Gastroesophageal sphincter (tissue), 4 donors: ENCODE measurements at regions not wholly inside any gene's neighbourhood (a gene's known extent, or its start where the extent isn't known, plus 50 kb on each side); places are given as distances from the start of the nearest gene placed in this dataset.

Experiments used
- ATAC-seq: fragments of 150-250 bp; one replicate; pipeline ENCODE4 v1.9.1; 2016; ENCODE audit warnings: mild to moderate bottlenecking, moderate library complexity
- H3K27ac ChIP-seq, 4 donors: fragments of 200-600 bp; sonication (generic) in 3 of 4; 1 replicate in 3 of 4; 2 replicates in 1 of 4; pipeline ENCODE4 v1.5.1; 2016 to 2019
- H3K27me3 ChIP-seq: fragments of 200-600 bp; sonication (generic); one replicate; pipeline ENCODE4 v1.5.1; 2019
- H3K36me3 ChIP-seq, 2 donors: fragments of 200-600 bp; sonication (generic); one replicate each; pipeline ENCODE4 v1.5.1; 2019; ENCODE audit warnings: control low read depth in 1 of 2
- H3K4me1 ChIP-seq, 3 donors: fragments of 200-600 bp; sonication (generic); 1 replicate in 2 of 3; 2 replicates in 1 of 3; pipeline ENCODE4 v1.5.1; 2016 to 2019; ENCODE audit warnings: control low read depth in 2 of 3
- H3K4me3 ChIP-seq, 2 donors: fragments of 200-600 bp; sonication (generic); one replicate each; pipeline ENCODE4 v1.5.1; 2019; ENCODE audit warnings: mild to moderate bottlenecking in 1 of 2, moderate library complexity in 1 of 2
- H3K9me3 ChIP-seq, 3 donors: fragments of 200-600 bp; sonication (generic); one replicate each; pipeline ENCODE4 v1.5.1; 2017 to 2019; ENCODE audit warnings: control low read depth in 2 of 3
- EP300 ChIP-seq: sonication (generic); formaldehyde crosslinking; IDR thresholded peaks from one replicate; pipeline ENCODE4 v1.6.1; 2017; ENCODE audit warnings: antibody characterized with exemption, mild to moderate bottlenecking
- POLR2A ChIP-seq, 2 donors: fragments of 450-650 bp; IDR thresholded peaks; one replicate each; pipeline ENCODE4 v1.6.1; 2017; ENCODE audit warnings: antibody characterized with exemption in 2 of 2, mild to moderate bottlenecking in 2 of 2, moderate library complexity in 1 of 2
- POLR2AphosphoS5 ChIP-seq: sonication (generic); formaldehyde crosslinking; IDR thresholded peaks from one replicate; pipeline ENCODE4 v1.6.1; 2017; ENCODE audit warnings: antibody characterized with exemption
- WGBS, 2 donors: methylation state at CpG; one replicate each; pipeline ENCODE4 v1.1.5; 2018; ENCODE audit warnings: low coverage in 1 of 2; 5-methylcytosine and 5-hydroxymethylcytosine counted together
- TF ChIP-seq, protein P1 (sequence below), 4 experiments: fragments of 200-600 bp in 2 of 4; fragments of 450-650 bp in 2 of 4; sonication (generic) in 1 of 4; IDR thresholded peaks; one replicate each; pipeline ENCODE4 v1.5.1; 2017 to 2019; ENCODE audit warnings: antibody characterized with exemption in 4 of 4, mild to moderate bottlenecking in 2 of 4, moderate library complexity in 2 of 4

DNA sequence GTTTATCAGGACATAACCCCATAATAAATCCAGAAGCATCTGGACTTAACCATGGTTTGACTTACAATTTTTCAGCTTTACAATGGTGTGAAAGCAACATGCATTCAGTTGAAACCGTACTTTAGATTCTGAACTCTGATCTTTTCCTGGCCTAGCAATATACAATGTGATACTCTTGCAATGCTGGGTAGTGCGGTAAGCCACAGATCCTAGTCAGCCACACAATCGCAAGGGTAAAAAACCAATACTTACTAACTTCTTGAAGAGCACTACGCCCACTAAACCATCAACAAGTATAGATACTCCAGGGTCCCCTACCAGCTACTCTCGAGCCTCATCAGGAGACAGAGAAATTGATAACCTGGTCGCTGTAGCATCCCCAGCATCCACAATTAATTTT lies 71.0 kb upstream of the CCDC150 start:
- Histone ChIP-seq H3K36me3 (no peaks in the 10 kb centered on the region), H3K27me3 (no peaks in the 10 kb centered on the region), H3K4me3 (no peak overlapping the region), H3K4me1 (no peaks in the 10 kb centered on the region), H3K27ac (no peak overlapping the region), H3K9me3 (no peaks in the 10 kb centered on the region)
- no peak for ATAC-seq
- 91 to 100% methylated on average over 3 to 5 of the region's 6 CpGs for WGBS, 2 donors
- TF ChIP-seq POLR2A (IDR thresholded peaks at IDR 0.05), result no peak
- TF ChIP-seq EP300, result no peak
- TF ChIP-seq POLR2AphosphoS5, result no peak

DNA sequence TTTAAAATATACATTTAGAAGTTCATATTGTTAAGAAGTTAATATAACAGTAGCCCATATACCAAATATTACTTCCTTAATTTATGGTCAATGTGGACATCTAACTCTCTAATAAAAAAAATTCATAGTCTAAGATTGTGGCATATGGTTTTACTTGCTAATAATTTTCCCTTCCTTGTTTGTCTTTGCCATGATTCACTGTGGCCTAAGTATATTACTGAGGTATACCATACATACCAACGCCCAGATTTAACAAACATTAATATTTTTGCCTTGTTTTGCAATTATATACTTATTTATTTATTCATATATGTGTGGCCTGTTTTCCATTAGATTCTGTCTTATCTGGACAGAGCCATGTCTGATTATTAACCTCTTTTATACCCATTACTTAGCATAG lies 54.6 kb upstream of the CCDC150 start:
- Histone ChIP-seq H3K4me3 (no peak overlapping the region), H3K9me3 (no peaks in the 10 kb centered on the region), H3K36me3 (no peaks in the 10 kb centered on the region), H3K27me3 (peaks cover 19% of the 10 kb centered on the region), H3K27ac (no peak overlapping the region), H3K4me1 (no peaks in the 10 kb centered on the region)
- WGBS, 2 donors, result 89 to 92% methylated on average over 1 of the region's 1 CpG
- TF ChIP-seq, protein P1, sequence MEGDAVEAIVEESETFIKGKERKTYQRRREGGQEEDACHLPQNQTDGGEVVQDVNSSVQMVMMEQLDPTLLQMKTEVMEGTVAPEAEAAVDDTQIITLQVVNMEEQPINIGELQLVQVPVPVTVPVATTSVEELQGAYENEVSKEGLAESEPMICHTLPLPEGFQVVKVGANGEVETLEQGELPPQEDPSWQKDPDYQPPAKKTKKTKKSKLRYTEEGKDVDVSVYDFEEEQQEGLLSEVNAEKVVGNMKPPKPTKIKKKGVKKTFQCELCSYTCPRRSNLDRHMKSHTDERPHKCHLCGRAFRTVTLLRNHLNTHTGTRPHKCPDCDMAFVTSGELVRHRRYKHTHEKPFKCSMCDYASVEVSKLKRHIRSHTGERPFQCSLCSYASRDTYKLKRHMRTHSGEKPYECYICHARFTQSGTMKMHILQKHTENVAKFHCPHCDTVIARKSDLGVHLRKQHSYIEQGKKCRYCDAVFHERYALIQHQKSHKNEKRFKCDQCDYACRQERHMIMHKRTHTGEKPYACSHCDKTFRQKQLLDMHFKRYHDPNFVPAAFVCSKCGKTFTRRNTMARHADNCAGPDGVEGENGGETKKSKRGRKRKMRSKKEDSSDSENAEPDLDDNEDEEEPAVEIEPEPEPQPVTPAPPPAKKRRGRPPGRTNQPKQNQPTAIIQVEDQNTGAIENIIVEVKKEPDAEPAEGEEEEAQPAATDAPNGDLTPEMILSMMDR (IDR thresholded peaks at IDR 0.05), result no peak
- TF ChIP-seq EP300 (no peak), POLR2A (IDR thresholded peaks at IDR 0.05) (no peak), POLR2AphosphoS5 (no peak)
- no peak for ATAC-seq

DNA sequence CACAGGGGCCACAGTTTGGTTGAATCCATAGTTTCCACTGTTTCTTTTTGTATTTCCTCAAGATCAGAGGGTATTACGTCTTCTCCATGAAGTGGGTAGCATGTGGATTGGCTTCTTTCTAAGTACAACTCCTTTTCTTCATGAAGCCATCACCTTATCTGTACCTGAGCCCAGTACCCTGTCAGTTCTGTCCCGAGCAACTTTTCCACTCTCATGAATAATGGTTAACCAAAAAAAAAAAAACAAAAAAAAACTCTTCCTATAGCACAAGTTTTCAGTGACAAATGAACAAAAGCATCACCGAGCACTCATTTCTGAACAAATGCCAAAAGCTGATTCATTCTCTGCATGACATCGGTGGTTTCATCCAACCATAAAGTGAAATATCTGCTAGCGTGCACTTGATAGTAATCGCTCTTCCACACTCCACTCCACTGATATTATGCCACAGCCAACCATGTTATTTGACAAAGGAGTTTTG lies 53.0 kb upstream of the CCDC150 start:
- no peak for TF ChIP-seq EP300
- TF ChIP-seq POLR2A (IDR thresholded peaks at IDR 0.05), result no peak
- no peak for TF ChIP-seq POLR2AphosphoS5
- TF ChIP-seq, protein P1 (IDR thresholded peaks at IDR 0.05), result no peak
- Histone ChIP-seq H3K27me3 (peaks cover 34% of the 10 kb centered on the region), H3K4me1 (no peaks in the 10 kb centered on the region), H3K9me3 (no peaks in the 10 kb centered on the region), H3K27ac (no peak overlapping the region), H3K36me3 (no peaks in the 10 kb centered on the region), H3K4me3 (no peak overlapping the region)
- 2 to 30% methylated on average over 5 to 6 of the region's 6 CpGs for WGBS, 2 donors
- ATAC-seq, result no peak

DNA sequence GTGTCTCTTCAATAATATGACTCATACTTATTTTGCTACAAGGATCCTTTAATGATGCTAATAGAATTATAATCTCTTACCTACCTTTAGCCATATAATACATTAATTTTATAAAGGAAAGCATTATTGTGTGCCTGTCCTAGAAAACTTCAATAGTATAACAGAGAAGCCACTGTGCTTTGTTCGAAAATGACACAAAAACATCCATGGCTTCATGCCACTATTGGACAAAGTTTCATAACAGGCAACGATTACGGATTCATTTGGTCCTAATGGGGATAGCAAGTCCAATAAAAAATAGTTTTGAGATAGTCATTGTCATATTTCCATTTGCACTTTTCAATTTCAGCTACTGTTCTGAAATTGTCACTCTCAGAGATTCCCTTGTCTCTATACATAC lies 52.5 kb upstream of the CCDC150 start:
- no peaks in the 10 kb centered on the region for H3K36me3 ChIP-seq
- 60 to 70% methylated on average over 3 of the region's 3 CpGs for WGBS, 2 donors
- H3K27me3 ChIP-seq, result peaks cover 37% of the 10 kb centered on the region
- H3K4me1 ChIP-seq, result peaks cover 0 to 2% (median 0%) of the 10 kb centered on the region in 3 donors
- no peak overlapping the region for H3K4me3 ChIP-seq
- no peaks in the 10 kb centered on the region for H3K9me3 ChIP-seq
- TF ChIP-seq EP300 (no peak), POLR2A (IDR thresholded peaks at IDR 0.05) (no peak), POLR2AphosphoS5 (no peak)
- TF ChIP-seq, protein P1 (IDR thresholded peaks at IDR 0.05), result no peak
- H3K27ac ChIP-seq, result no peak overlapping the region
- no peak for ATAC-seq

DNA sequence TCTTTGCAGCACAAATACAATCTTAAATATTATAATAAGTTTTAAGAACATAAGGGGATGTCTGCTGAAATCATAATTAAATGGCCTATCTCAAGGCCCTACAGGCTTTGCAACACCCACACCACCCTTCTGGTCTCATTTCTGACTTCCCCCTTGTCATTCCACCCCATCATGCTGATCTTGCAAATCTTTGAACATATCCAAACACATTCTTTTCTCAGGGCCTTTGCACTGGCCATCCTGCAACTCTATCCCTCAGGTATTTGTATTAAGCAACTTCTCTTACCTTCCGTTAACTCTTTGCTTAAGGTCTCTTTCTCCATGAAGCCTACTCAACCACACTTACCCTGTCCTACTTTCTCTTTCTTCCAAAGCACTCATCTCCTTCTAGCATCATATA lies 51.8 kb upstream of the CCDC150 start:
- peaks cover 41% of the 10 kb centered on the region for H3K27me3 ChIP-seq
- H3K9me3 ChIP-seq, result no peaks in the 10 kb centered on the region
- TF ChIP-seq EP300, result no peak
- no peak for TF ChIP-seq POLR2A (IDR thresholded peaks at IDR 0.05)
- no peak for TF ChIP-seq POLR2AphosphoS5
- TF ChIP-seq, protein P1 (IDR thresholded peaks at IDR 0.05), result no peak
- WGBS, 2 donors, result 0 to 56% methylated on average over 1 of the region's 1 CpG
- no peak overlapping the region for H3K27ac ChIP-seq
- peaks cover 0 to 9% (median 0%) of the 10 kb centered on the region in 3 donors for H3K4me1 ChIP-seq
- H3K36me3 ChIP-seq, result no peaks in the 10 kb centered on the region
- ATAC-seq, result no peak
- H3K4me3 ChIP-seq, result no peak overlapping the region
